ENCODE measurements at regions not wholly inside any gene's neighbourhood (a gene's known extent, or its start where the extent isn't known, plus 50 kb on each side); places are given as distances from the start of the nearest gene placed in this dataset.
A peak's percentile ranks its signal among the peaks of the same experiment; 100 is the strongest.

- no peak for DNase-seq
These were observed 214.3 kb upstream of the NXPH2 start for GRCh38 chr2:138994502-138994901.

- DNase-seq = no peak
These were observed 205.7 kb upstream of the NXPH2 start for GRCh38 chr2:138985881-138986280.

- DNase-seq = no peak
These were observed 199.1 kb upstream of the NXPH2 start for GRCh38 chr2:138979131-138979785.

- DNase-seq = peak; percentile 69
These were observed 194.5 kb upstream of the NXPH2 start for GRCh38 chr2:138974651-138975050.

- DNase-seq = no peak
These were observed 184.2 kb upstream of the NXPH2 start for GRCh38 chr2:138964418-138964817.

GRCh38 chr2:138962686-138963085 is 182.5 kb upstream of the NXPH2 start:
- DNase-seq = no peak

- no peak for DNase-seq
These were observed 180.0 kb upstream of the NXPH2 start for GRCh38 chr2:138960191-138960590.

GRCh38 chr2:138959031-138959430 is 178.8 kb upstream of the NXPH2 start:
- no peak for DNase-seq

GRCh38 chr2:138956116-138956515 is 175.9 kb upstream of the NXPH2 start:
- DNase-seq = no peak

GRCh38 chr2:138950486-138950885 is 170.3 kb upstream of the NXPH2 start:
- no peak for DNase-seq

- DNase-seq = peak; percentile 5
These were observed 169.3 kb upstream of the NXPH2 start for GRCh38 chr2:138949517-138949916.

- peak; percentile 99 for DNase-seq
These were observed 167.9 kb upstream of the NXPH2 start for GRCh38 chr2:138948070-138948539.

GRCh38 chr2:138943470-138943869 is 163.3 kb upstream of the NXPH2 start:
- DNase-seq = no peak

- no peak for DNase-seq
These were observed 162.3 kb upstream of the NXPH2 start for GRCh38 chr2:138942466-138942865.

- no peak for DNase-seq
These were observed 151.4 kb upstream of the NXPH2 start for GRCh38 chr2:138931284-138932256.

GRCh38 chr2:138930571-138930970 is 150.4 kb upstream of the NXPH2 start:
- DNase-seq = no peak

GRCh38 chr2:138928374-138929021 is 148.3 kb upstream of the NXPH2 start:
- no peak for DNase-seq

- no peak for DNase-seq
These were observed 142.9 kb upstream of the NXPH2 start for GRCh38 chr2:138922973-138923563.

GRCh38 chr2:138919120-138919747 is 139.0 kb upstream of the NXPH2 start:
- DNase-seq = no peak

GRCh38 chr2:138910427-138910826 is 130.2 kb upstream of the NXPH2 start:
- DNase-seq = no peak

GRCh38 chr2:138906549-138906948 is 126.4 kb upstream of the NXPH2 start:
- no peak for DNase-seq

- DNase-seq = no peak
These were observed 122.2 kb upstream of the NXPH2 start for GRCh38 chr2:138902239-138902871.

All from kidney glomerular epithelial cell (primary cell).